Gastroesophageal sphincter (tissue), 4 donors: ENCODE measurements at regions not wholly inside any gene's neighbourhood (a gene's known extent, or its start where the extent isn't known, plus 50 kb on each side); places are given as distances from the start of the nearest gene placed in this dataset.
"Not testable (repeated sequence)": the region's sequence is repeated elsewhere in the genome, so short reads cannot be mapped to it uniquely, and the experiment has no call there.

Experiments used
- ATAC-seq: fragments of 150-250 bp; one replicate; pipeline ENCODE4 v1.9.1; 2016; ENCODE audit warnings: mild to moderate bottlenecking, moderate library complexity
- H3K27ac ChIP-seq, 4 donors: fragments of 200-600 bp; sonication (generic) in 3 of 4; 1 replicate in 3 of 4; 2 replicates in 1 of 4; pipeline ENCODE4 v1.5.1; 2016 to 2019
- H3K27me3 ChIP-seq: fragments of 200-600 bp; sonication (generic); one replicate; pipeline ENCODE4 v1.5.1; 2019
- H3K36me3 ChIP-seq, 2 donors: fragments of 200-600 bp; sonication (generic); one replicate each; pipeline ENCODE4 v1.5.1; 2019; ENCODE audit warnings: control low read depth in 1 of 2
- H3K4me1 ChIP-seq, 3 donors: fragments of 200-600 bp; sonication (generic); 1 replicate in 2 of 3; 2 replicates in 1 of 3; pipeline ENCODE4 v1.5.1; 2016 to 2019; ENCODE audit warnings: control low read depth in 2 of 3
- H3K4me3 ChIP-seq, 2 donors: fragments of 200-600 bp; sonication (generic); one replicate each; pipeline ENCODE4 v1.5.1; 2019; ENCODE audit warnings: mild to moderate bottlenecking in 1 of 2, moderate library complexity in 1 of 2
- H3K9me3 ChIP-seq, 3 donors: fragments of 200-600 bp; sonication (generic); one replicate each; pipeline ENCODE4 v1.5.1; 2017 to 2019; ENCODE audit warnings: control low read depth in 2 of 3
- CTCF ChIP-seq, 4 experiments: fragments of 200-600 bp in 2 of 4; fragments of 450-650 bp in 2 of 4; sonication (generic) in 1 of 4; IDR thresholded peaks; one replicate each; pipeline ENCODE4 v1.5.1; 2017 to 2019; ENCODE audit warnings: antibody characterized with exemption in 4 of 4, mild to moderate bottlenecking in 2 of 4, moderate library complexity in 2 of 4
- EP300 ChIP-seq: sonication (generic); formaldehyde crosslinking; IDR thresholded peaks from one replicate; pipeline ENCODE4 v1.6.1; 2017; ENCODE audit warnings: antibody characterized with exemption, mild to moderate bottlenecking
- POLR2A ChIP-seq, 2 donors: fragments of 450-650 bp; IDR thresholded peaks; one replicate each; pipeline ENCODE4 v1.6.1; 2017; ENCODE audit warnings: antibody characterized with exemption in 2 of 2, mild to moderate bottlenecking in 2 of 2, moderate library complexity in 1 of 2
- POLR2AphosphoS5 ChIP-seq: sonication (generic); formaldehyde crosslinking; IDR thresholded peaks from one replicate; pipeline ENCODE4 v1.6.1; 2017; ENCODE audit warnings: antibody characterized with exemption
- WGBS, 2 donors: methylation state at CpG; one replicate each; pipeline ENCODE4 v1.1.5; 2018; ENCODE audit warnings: low coverage in 1 of 2; 5-methylcytosine and 5-hydroxymethylcytosine counted together

- Histone ChIP-seq H3K4me3 (no peak overlapping the region), H3K9me3 (no peaks in the 10 kb centered on the region), H3K27ac (no peak overlapping the region), H3K36me3 (no peaks in the 10 kb centered on the region), H3K4me1 (peaks cover 0 to 37% (median 4%) of the 10 kb centered on the region in 3 donors), H3K27me3 (no peaks in the 10 kb centered on the region)
- WGBS, 2 donors = 67 to 79% methylated on average over 3 of the region's 3 CpGs
- TF ChIP-seq POLR2AphosphoS5 (no peak), EP300 (no peak), POLR2A (IDR thresholded peaks at IDR 0.05) (no peak), CTCF (IDR thresholded peaks at IDR 0.05) (no peak)
- ATAC-seq = no peak
These were observed 100.1 kb downstream of the HFE start for GRCh38 chr6:26187292-26187691.

DNA sequence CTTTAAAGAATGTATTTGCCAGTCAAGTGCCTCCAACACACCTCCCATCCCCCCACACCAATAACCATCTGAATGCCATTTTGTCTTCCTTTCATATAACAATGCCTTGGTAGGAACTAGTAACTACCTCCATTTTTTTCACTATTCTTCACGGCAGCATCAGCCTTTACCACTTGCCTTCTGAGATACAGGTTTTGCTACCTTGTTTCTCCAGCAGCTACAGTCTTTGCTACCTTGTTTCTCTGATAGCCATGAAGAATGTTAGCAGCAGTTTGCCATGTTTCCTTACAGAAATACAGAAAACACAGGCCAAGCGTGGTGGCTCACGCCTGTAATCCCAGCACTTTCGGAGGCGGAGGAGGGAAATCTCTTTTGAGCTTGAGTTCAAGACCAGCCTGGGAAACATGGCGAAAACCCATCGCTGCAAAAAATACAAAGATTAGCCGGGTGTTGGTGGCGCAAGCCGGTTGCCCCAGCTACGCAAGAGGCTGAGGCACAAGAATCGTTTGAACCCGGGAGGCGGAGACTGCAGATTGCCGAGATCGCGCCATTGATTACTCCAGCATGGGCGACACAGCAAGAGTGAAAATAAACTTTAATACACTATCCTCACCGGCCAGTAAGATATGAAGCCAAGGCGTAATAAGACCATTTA is 100.9 kb downstream of the HFE start:
- H3K4me1 ChIP-seq = peaks cover 0 to 33% (median 4%) of the 10 kb centered on the region in 3 donors
- peak overlapping the region; percentile 85 to 93 (median 88) for H3K27ac ChIP-seq
- WGBS, 2 donors = 7 to 10% methylated on average over 3 to 14 of the region's 20 CpGs
- peak overlapping the region; percentile 65 to 71 for H3K4me3 ChIP-seq
- no peaks in the 10 kb centered on the region for H3K27me3 ChIP-seq
- peak; percentile 20 for ATAC-seq
- no peaks in the 10 kb centered on the region for H3K9me3 ChIP-seq
- H3K36me3 ChIP-seq = no peaks in the 10 kb centered on the region
- TF ChIP-seq EP300 (no peak), CTCF (IDR thresholded peaks at IDR 0.05) (no peak), POLR2A (IDR thresholded peaks at IDR 0.05) (no peak), POLR2AphosphoS5 (no peak)

GRCh38 chr6:26191512-26191911 is 104.3 kb downstream of the HFE start:
- WGBS, 2 donors = 80 to 81% methylated on average over 6 to 8 of the region's 8 CpGs

GRCh38 chr6:26193467-26194328 is 106.5 kb downstream of the HFE start:
- no peaks in the 10 kb centered on the region for H3K36me3 ChIP-seq
- ATAC-seq = no peak
- H3K9me3 ChIP-seq = no peaks in the 10 kb centered on the region
- H3K4me3 ChIP-seq = no peak overlapping the region
- H3K27ac ChIP-seq = peak overlapping the region in 3 of 4 donors; percentile 89 to 95 (median 90)
- 100% methylated on average over 1 of the region's 1 CpG for WGBS, 2 donors
- TF ChIP-seq CTCF (IDR thresholded peaks at IDR 0.05) (no peak), POLR2A (IDR thresholded peaks at IDR 0.05) (no peak), EP300 (no peak), POLR2AphosphoS5 (no peak)
- peaks cover 7% of the 10 kb centered on the region for H3K27me3 ChIP-seq
- peaks cover 0 to 45% (median 7%) of the 10 kb centered on the region in 3 donors for H3K4me1 ChIP-seq

More at GRCh38 chr6:26191512-26191911, 104.3 kb downstream of the HFE start:
- not testable (repeated sequence) for H3K9me3 ChIP-seq, H3K36me3 ChIP-seq, ATAC-seq, H3K4me3 ChIP-seq, H3K27ac ChIP-seq, H3K27me3 ChIP-seq
- H3K4me1 ChIP-seq = peaks cover 0 to 42% (median 6%) of the 10 kb centered on the region in 3 donors

DNA sequence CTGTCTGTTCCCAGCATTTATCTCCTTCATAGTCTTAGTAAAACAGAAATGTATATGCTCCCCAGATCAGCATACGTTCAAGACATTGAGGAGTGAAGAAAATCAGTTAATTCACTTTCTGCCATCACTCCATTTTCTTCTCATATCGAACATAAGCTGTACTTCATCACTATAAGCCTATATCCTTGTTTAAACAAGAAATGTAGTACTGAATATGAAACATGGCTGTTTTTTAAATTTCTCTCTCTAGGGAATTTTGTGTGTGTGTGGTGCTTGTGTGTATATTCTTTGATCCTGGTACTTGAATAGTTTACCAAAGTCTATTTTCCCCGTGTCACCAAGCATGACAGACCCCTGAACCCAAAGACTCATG is 107.1 kb downstream of the HFE start:
- Histone ChIP-seq H3K27ac (peak overlapping the region; percentile 89 to 95 (median 90)), H3K27me3 (peaks cover 7% of the 10 kb centered on the region), H3K4me3 (no peak overlapping the region), H3K9me3 (no peaks in the 10 kb centered on the region), H3K4me1 (peaks cover 0 to 39% (median 7%) of the 10 kb centered on the region in 3 donors), H3K36me3 (no peaks in the 10 kb centered on the region)
- WGBS, 2 donors = 34 to 66% methylated on average over 3 of the region's 3 CpGs
- no peak for TF ChIP-seq POLR2A (IDR thresholded peaks at IDR 0.05)
- no peak for TF ChIP-seq EP300
- no peak for TF ChIP-seq POLR2AphosphoS5
- no peak for TF ChIP-seq CTCF (IDR thresholded peaks at IDR 0.05)
- ATAC-seq = no peak
